GM12873 (cell line): ENCODE measurements at regions not wholly inside any gene's neighbourhood (a gene's known extent, or its start where the extent isn't known, plus 50 kb on each side); places are given as distances from the start of the nearest gene placed in this dataset.

Experiments used
- CTCF ChIP-seq: IDR thresholded peaks from 2 replicates; pipeline ENCODE4 v1.5.1; 2012; ENCODE audit warnings: low read depth, mild to moderate bottlenecking, moderate library complexity, low read length, control low read depth; ENCODE audit not compliant: insufficient read depth; ENCODE audit errors: missing control alignments

GRCh38 chr13:33494596-33495204 lies 209.1 kb upstream of the STARD13 start:
- TF ChIP-seq CTCF, result no peak

- TF ChIP-seq CTCF, result no peak
Observed at GRCh38 chr13:33496336-33496735, 210.8 kb upstream of the STARD13 start.

GRCh38 chr13:33497146-33497845 lies 211.7 kb upstream of the STARD13 start:
- TF ChIP-seq CTCF, result no peak

- TF ChIP-seq CTCF, result no peak
Observed at GRCh38 chr13:33508060-33508459, 222.5 kb upstream of the STARD13 start.

- TF ChIP-seq CTCF, result no peak
Observed at GRCh38 chr13:33509642-33510229, 224.2 kb upstream of the STARD13 start.

- TF ChIP-seq CTCF, result no peak
Observed at GRCh38 chr13:33510350-33510970, 224.9 kb upstream of the STARD13 start.

GRCh38 chr13:33512880-33513554 lies 227.5 kb upstream of the STARD13 start:
- TF ChIP-seq CTCF, result no peak
